Stimulated activated CD4-positive, alpha-beta T cell treated with anti-CD3 and anti-CD28 coated beads, Interleukin-1b, Interleukin-23, amount 100 ng/mL, for 24 hours (primary cell): ENCODE measurements at regions not wholly inside any gene's neighbourhood (a gene's known extent, or its start where the extent isn't known, plus 50 kb on each side); places are given as distances from the start of the nearest gene placed in this dataset.
A peak's percentile ranks its signal among the peaks of the same experiment; 100 is the strongest.
"Not testable (repeated sequence)": the region's sequence is repeated elsewhere in the genome, so short reads cannot be mapped to it uniquely, and the experiment has no call there.

Experiments
- DNase-seq, 4 experiments: peaks; one replicate each; pipeline ENCODE4 v3.0.0-alpha.2; 2020; ENCODE audit warnings: low read depth in 4 of 4, low spot score in 1 of 4

GRCh38 chrX:43349363-43349762 lies 306.7 kb upstream of the MAOA start:
- peak in 1 of 4 experiments; percentile 4 for DNase-seq

GRCh38 chrX:43350935-43351334 lies 305.2 kb upstream of the MAOA start:
- DNase-seq, result no peak

- DNase-seq, result no peak
Observed at GRCh38 chrX:43357741-43358140, 298.4 kb upstream of the MAOA start.

- DNase-seq, result no peak
Observed at GRCh38 chrX:43373032-43373431, 283.1 kb upstream of the MAOA start.

GRCh38 chrX:43375136-43375535 lies 281.0 kb upstream of the MAOA start:
- no peak for DNase-seq

- no peak for DNase-seq
Observed at GRCh38 chrX:43380704-43381103, 275.4 kb upstream of the MAOA start.

GRCh38 chrX:43386875-43387274 lies 269.2 kb upstream of the MAOA start:
- no peak for DNase-seq

- DNase-seq, result no peak
Observed at GRCh38 chrX:43405191-43405590, 250.9 kb upstream of the MAOA start.

- DNase-seq, result no peak
Observed at GRCh38 chrX:43423876-43424275, 232.2 kb upstream of the MAOA start.

- DNase-seq, result no peak
Observed at GRCh38 chrX:43436517-43436916, 219.6 kb upstream of the MAOA start.

- DNase-seq, result no peak
Observed at GRCh38 chrX:43446752-43447151, 209.3 kb upstream of the MAOA start.

GRCh38 chrX:43448688-43449087 lies 207.4 kb upstream of the MAOA start:
- no peak for DNase-seq

- DNase-seq, result no peak
Observed at GRCh38 chrX:43450355-43450754, 205.7 kb upstream of the MAOA start.

GRCh38 chrX:43451976-43452686 lies 204.0 kb upstream of the MAOA start:
- DNase-seq, result not testable (repeated sequence)

- DNase-seq, result no peak
Observed at GRCh38 chrX:43456063-43456462, 200.0 kb upstream of the MAOA start.

- DNase-seq, result no peak
Observed at GRCh38 chrX:43456906-43457305, 199.2 kb upstream of the MAOA start.

GRCh38 chrX:43467608-43468234 lies 188.4 kb upstream of the MAOA start:
- no peak for DNase-seq

GRCh38 chrX:43469391-43470054 lies 186.6 kb upstream of the MAOA start:
- no peak for DNase-seq

- DNase-seq, result no peak
Observed at GRCh38 chrX:43474321-43474720, 181.8 kb upstream of the MAOA start.

GRCh38 chrX:43479070-43479469 lies 177.0 kb upstream of the MAOA start:
- DNase-seq, result no peak

- DNase-seq, result no peak
Observed at GRCh38 chrX:43479850-43480249, 176.2 kb upstream of the MAOA start.

GRCh38 chrX:43481576-43481975 lies 174.5 kb upstream of the MAOA start:
- no peak for DNase-seq
